ENCODE measurements at regions not wholly inside any gene's neighbourhood (a gene's known extent, or its start where the extent isn't known, plus 50 kb on each side); places are given as distances from the start of the nearest gene placed in this dataset.

GRCh38 chr11:26053966-26054365, 278.0 kb upstream of the ANO3 start:
- DNase-seq: no peak

DNA sequence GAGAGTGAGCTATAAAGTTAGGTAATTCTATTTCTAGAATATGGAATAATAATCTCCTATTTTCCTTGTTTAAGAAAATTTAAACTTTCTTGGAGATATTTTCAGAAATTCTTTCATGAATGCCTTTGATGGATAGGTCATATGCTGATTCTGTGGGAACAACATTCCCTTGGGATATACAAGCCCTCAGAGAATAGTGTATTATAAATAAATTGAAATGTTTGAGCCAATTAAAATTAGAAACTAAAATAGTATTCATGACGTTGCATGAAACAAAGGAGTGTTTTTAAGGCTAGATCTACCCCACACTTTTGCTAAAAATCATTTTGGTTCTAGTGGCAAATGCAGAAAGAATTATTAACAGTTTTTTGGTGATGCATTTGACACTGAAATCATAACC, 269.3 kb upstream of the ANO3 start:
- no peak for DNase-seq

DNA sequence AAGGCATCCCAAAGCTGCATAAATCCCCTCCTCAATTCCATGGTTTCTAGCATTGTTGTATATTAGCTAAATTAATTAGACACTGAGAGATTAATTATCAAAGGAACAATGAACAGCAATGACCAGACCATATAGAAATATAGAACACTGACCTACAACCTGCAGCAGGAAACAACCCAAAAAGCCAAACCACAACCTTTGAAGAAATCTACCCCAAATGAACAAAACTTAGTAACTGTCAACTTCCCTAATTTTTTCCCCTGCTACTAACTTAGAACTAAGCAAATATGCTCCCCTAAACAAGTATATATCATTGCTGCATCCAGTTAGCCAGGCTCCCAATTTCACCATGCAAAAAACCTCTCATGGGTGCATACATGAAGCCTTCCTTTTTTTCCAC, 268.0 kb upstream of the ANO3 start:
- no peak for DNase-seq

DNA sequence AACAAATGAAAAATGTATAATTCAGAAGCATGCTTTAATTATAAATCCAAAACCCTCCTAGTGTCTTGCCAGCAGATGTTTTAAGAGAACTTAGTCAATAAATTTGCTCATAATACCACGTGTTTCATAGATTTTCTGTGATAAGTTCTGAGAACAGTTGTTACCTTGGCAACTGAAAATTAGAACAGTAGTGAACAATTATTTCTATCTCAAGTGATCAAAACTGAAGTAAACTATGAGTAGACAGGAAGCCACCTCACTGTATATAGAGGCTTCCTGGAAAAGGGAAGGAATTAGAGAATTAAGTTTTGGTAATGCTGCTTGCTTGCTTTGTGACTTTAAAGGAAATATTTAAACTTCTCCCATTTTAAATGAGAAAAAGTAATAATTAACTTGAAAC, 266.0 kb upstream of the ANO3 start:
- no peak for DNase-seq

GRCh38 chr11:26070714-26071380, 261.1 kb upstream of the ANO3 start:
- DNase-seq: no peak

- DNase-seq: no peak
Measured at GRCh38 chr11:26072614-26073153, 259.2 kb upstream of the ANO3 start.

DNA sequence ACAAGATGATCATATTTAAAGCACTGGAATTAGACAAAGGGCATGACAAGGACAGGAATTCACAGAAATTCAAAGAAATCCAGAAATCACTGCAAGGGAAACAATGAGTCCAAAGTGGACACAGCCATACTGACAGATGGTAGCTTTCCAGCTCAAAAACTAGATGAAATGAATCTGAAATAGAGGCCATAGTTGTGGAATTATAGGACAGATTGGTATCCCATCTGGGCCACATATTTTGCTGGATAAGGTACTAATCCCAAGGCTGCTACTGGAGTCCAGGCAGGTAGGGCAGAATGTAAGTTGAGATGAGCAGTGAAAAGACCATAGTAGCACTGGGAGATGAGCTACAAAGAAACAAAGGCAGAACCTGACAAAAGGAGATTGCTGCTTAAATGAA, 258.3 kb upstream of the ANO3 start:
- DNase-seq: no peak

- no peak for DNase-seq
Measured at GRCh38 chr11:26076233-26076990, 255.5 kb upstream of the ANO3 start.

DNA sequence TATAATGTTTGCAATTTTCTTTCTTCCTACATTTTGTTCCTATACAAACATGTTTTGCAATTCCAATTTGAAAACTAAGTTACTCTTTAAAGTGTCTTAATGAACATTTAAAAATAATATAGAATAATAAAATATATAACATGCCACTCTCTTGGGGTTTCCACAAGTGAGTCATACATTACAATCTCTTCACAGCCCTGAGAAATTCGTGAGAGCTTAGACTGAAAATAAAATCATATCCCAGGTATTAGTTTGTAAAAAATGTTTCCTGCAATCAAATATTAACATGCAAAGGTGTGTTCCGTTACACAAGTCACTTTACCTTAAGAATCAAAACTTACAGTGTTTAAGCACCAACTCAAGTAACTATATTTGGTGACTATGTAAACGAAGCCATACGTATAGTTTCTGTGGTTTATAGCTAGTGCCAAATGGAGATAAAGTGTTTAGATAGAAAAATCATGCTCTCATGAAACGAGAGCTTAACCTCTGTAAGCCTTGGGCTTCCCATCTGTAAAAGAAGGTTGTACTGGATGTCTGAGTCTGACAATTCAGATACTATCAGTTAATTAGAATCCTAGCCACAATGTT, 253.6 kb upstream of the ANO3 start:
- DNase-seq: no peak

GRCh38 chr11:26084313-26084712, 247.6 kb upstream of the ANO3 start:
- DNase-seq: no peak

GRCh38 chr11:26086028-26086427, 245.9 kb upstream of the ANO3 start:
- DNase-seq: no peak

DNA sequence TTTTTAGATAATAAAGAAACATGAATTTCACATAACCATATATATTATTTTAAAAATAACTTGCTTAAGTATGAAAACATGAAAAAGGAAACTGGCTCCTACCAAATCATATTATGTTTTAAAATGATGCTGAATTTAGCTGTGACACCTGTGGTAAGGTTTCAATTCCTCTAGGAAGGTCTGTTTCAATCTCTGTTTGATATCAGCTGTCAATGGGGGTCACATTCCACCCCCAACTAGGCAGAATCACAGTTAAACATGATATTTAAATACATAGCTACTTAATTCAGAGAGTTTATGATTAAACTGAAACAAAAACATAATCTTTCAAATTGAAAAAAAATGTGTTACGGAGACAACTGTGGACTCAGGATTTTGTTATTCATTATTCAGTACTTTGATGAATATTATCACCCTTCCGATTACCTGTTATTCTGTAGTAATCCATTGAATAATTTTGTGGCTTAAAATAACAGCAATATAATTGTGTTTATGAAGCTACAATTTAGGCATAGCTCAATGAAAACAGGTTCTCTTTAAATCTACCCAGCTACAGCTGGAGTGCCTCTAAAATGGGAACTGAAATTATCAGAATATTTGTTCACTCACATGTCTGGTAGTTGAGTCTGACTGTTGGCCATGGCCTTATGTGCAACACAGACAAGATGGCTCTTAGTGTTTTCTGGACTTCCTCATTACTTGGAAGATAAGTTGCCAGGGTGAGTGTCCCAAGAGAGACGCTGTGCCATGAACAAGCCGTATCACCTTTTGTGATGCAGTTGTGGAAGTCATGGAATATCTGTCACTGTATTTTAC, 244.6 kb upstream of the ANO3 start:
- no peak for DNase-seq

DNA sequence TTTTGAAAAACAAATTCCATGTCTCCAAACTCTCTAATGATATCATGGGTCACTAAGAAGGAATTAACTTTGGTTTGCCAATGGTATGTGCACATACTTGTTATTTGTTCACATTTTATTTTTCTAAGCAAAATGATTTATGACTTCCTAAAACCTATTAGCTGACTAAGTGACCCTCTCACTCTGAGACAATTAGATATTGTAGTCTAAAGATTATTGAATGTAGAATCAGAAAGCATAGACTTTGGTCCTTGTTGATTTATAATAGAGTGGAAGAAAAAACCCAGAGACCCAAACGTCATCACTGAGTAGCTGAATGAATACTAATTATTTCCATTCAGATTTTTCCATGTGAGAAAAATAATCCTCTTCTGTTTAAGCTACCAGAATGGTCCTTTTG, 243.5 kb upstream of the ANO3 start:
- no peak for DNase-seq

DNA sequence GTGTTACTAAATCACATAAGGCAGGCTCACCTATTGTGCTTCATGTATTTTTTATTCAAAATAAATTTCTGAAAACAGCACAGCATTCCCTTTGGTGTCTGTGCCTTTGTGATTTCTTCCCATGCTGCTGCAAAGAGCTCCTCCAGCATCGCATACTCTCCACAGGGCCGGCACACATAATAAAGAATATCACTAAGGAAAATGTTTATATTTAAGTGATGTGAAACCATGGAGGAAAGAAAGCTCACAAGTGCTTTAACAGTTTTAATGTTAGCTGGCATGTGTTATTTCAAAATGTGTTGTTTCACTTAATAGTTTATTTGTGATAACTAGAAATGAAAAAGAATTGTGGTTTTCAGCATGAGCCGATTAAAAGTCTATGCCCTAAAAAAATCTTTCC, 241.3 kb upstream of the ANO3 start:
- DNase-seq: no peak

DNA sequence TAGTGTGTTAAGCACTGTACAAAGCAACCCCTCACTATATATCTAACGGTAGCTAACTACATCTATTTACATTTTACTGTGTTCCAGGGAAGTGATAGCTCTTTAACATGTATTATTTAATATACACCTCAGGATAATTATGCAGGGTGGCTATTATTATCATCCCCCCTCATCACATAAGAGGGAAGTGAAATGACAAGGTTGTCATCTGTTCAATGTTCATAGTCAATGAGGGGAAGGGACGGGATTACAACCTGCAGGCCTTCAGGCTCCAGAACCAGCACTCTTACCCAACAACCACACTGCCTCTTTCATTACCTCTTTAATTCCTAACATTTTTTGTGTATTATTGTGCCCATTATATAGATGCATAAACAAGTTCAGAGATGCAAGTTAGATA, 238.7 kb upstream of the ANO3 start:
- DNase-seq: no peak

- DNase-seq: no peak
Measured at GRCh38 chr11:26095340-26095739, 236.6 kb upstream of the ANO3 start.

DNA sequence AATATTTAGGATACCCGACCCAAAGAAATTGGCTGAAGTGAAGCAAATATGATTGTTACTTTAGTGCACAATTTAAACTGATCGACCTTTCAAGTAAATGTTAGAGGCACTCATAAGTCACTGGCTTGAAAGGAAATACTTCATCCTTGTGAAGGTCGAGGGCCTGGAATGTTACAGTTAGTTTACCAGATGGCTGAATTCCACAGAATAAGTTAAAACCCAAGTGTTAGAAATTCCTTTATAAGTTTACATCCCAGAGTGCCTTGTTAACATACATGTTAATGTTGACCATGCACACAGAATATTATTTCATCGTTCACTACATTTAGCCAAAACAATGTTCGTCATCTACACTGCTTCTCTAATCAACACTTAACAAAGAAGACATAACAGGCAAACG, 235.5 kb upstream of the ANO3 start:
- no peak for DNase-seq

GRCh38 chr11:26102325-26102724, 229.6 kb upstream of the ANO3 start:
- no peak for DNase-seq

DNA sequence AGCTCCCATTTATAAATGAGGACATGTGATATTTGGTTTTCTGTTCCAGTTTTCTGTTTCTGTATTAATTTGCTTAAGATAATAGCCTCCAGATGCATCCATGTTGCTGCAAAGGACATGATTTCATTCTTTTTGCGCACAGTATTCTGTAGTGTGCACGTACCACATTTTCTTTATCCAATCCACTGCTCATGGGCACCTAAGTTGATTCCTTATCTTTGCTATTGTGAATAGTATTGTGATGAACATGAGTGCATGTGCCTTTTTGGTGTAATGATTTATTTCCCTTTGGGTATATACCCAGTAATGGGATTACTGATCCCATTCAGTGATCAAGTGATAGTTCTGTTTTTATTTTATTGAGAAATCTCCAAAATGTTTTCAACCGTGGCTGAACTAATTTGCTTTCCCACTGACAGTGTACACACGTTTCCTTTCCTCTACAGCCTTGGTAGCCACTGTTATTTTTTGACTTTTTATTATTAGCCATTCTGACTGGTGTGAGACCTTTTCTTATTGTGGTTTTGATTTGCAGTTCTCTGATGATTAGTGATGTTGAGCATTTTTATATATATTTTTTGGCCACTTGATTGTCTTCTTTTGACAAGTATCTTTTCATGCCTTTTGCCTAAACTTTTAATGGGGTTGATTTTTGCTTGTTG, 226.0 kb upstream of the ANO3 start:
- no peak for DNase-seq

- DNase-seq: no peak
Measured at GRCh38 chr11:26106726-26107125, 225.2 kb upstream of the ANO3 start.

GRCh38 chr11:26109658-26110368, 222.1 kb upstream of the ANO3 start:
- no peak for DNase-seq

GRCh38 chr11:26112264-26112663, 219.7 kb upstream of the ANO3 start:
- no peak for DNase-seq

Data from islet precursor cell (in vitro differentiated cells).